ENCODE measurements at regions not wholly inside any gene's neighbourhood (a gene's known extent, or its start where the extent isn't known, plus 50 kb on each side); places are given as distances from the start of the nearest gene placed in this dataset.
A peak's percentile ranks its signal among the peaks of the same experiment; 100 is the strongest.
"Not testable (repeated sequence)": the region's sequence is repeated elsewhere in the genome, so short reads cannot be mapped to it uniquely, and the experiment has no call there.

GRCh38 chr12:92394895-92395294 is 249.2 kb upstream of the BTG1 start:
- DNase-seq = no peak

- DNase-seq = no peak
These were observed 247.9 kb upstream of the BTG1 start for GRCh38 chr12:92393504-92393903.

DNA sequence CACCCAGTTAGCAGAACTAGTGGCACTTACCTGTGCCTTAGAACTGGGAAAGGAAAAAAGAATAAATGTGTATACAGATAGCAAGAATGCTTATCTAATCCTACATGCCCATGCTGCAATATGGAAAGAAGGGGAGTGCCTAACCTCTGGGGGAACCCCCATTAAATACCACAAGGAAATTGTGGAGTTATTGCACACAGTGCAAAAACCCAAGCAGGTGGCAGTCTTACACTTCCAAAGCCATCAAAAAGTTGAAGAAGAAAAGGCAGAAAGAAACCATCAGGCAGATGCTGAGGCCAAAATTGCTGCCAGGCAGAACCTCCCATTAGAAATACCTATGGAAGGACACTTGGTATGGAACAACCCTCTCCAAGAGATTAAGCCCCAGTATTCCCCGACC is 246.1 kb upstream of the BTG1 start:
- not testable (repeated sequence) for DNase-seq

DNA sequence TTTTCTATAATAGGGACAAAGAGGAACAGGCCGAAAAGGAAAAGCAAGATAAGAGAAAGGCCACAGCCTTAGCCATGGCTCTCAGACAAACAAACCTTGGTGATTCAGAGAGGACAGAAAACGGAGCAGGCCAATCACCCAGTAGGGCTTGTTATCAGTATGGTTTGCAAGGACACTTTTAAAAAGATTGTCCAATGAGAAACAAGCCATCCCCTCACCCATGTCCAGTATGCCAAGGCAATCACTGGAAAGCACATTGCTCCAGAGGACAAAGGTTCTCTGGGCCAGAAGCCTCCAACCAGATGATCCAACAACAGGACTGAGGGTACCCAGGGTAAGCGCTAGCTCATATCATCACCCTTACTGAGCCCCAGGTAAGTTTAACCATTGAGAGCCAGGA is 243.8 kb upstream of the BTG1 start:
- no peak for DNase-seq

GRCh38 chr12:92385296-92385695 is 239.7 kb upstream of the BTG1 start:
- DNase-seq = no peak

DNA sequence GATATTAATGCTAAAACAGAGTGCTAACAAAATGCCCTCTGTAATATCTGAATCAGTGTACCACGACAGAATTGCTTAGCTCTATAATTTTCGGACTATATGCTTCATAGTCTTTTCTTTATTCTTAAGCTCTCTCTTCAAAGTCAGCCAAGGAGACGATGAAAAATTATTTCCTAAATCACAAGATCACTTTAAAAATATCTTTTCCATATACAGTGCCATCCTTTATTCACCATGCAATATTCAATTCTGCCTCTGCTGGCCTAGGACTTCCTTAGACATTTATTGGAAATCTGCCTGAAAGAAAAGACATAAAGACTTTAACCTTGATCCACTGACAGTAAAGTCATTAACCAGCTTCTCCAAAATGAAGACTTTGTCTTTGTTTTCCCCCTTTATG is 238.9 kb upstream of the BTG1 start:
- no peak for DNase-seq

GRCh38 chr12:92382383-92382878 is 236.8 kb upstream of the BTG1 start:
- DNase-seq = no peak

DNA sequence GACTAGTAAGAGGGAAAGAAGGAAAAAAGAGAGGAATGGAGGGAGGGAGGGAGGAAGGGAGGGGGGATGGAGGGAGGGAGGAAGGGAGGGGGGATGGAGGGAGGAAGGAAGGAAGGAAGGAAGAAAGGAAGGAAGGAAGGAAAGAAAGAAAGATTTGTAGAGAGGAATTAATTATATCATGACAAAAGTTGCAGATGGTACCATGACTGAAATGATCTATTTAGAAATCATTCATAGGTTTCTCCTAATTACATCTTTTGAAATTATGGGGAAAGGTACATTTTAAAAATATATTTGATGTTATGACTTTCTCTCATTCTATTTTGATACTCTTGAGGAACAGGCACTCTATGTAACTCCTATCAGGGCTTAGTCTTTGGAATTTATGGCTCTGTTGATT is 236.2 kb upstream of the BTG1 start:
- no peak for DNase-seq

DNA sequence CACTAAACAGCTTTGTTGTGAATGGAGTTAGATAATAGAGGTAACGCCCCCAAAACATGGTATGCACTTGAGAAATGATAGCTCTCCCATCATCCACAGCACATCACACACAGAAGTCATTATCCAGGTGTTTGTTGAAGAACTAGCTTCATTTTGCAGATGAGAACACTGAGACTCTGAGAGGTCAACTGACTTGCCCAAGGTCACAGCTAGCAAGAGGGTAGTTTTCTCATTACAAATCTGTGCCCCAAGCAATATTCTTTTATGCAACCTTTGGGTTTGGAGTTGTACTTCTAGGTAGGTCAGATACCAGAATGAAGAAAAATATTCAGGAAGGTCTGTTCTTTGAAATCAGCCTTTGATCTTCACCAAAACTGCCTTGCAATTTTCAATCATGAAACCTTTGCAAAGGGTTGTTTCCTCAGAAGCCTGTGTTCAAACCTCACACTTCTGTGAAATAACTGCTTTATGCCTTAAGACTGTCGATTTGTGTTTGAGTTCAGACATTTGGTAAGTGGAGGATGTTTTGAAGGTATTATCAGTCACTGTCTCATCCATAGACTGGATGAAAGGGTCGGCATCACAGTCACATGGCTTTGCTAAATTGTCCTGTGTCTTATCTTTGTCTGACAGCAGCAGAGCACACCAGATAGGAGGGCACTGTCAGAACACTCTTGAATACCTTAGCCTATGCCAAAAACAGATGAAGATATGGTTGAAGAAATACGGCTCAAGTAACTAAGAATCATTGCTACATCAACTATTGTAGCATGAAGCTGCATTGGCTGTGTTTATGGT is 233.2 kb upstream of the BTG1 start:
- no peak for DNase-seq

GRCh38 chr12:92375504-92375903 is 229.9 kb upstream of the BTG1 start:
- not testable (repeated sequence) for DNase-seq

GRCh38 chr12:92370828-92371227 is 225.2 kb upstream of the BTG1 start:
- DNase-seq = no peak

GRCh38 chr12:92369636-92370035 is 224.0 kb upstream of the BTG1 start:
- no peak for DNase-seq

DNA sequence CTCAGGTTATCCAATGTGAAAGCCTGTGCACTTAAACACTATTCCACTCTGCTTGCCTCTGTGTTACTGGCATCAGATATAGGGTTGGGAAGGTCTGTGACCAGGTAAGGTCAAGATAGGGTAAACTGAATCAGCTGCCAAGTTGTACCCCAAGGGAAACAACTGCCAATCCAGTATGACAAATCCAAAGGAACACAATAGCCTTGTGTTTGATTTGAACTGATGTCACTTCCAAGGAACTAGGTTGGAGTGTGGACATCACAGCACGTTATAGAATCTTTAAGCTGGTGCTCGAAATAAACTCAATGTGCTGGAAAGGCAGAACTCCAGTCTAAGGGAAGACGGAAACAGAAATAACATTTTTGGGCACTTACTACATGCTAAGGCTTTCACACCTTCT is 223.4 kb upstream of the BTG1 start:
- DNase-seq = no peak

DNA sequence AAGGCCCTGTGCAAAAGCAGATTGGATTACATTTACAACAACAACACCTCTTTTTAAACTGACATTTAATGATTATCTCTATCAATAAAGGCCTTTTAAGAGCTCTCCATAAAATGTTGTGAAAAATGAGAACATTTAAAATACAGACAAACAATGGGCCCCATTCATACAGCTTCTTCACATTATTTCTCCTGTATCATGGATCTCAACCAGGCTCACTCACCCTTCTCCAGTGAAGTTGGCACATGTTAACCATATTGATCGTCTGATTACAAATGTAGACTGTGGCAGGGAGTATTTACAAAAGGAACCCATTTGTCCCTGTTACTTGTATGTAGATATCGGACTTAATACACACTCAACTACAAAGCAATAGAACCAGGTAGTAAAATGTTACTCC is 220.2 kb upstream of the BTG1 start:
- no peak for DNase-seq

GRCh38 chr12:92365333-92365732 is 219.7 kb upstream of the BTG1 start:
- DNase-seq = no peak

GRCh38 chr12:92363295-92364146 is 217.9 kb upstream of the BTG1 start:
- peak; percentile 46 for DNase-seq

DNA sequence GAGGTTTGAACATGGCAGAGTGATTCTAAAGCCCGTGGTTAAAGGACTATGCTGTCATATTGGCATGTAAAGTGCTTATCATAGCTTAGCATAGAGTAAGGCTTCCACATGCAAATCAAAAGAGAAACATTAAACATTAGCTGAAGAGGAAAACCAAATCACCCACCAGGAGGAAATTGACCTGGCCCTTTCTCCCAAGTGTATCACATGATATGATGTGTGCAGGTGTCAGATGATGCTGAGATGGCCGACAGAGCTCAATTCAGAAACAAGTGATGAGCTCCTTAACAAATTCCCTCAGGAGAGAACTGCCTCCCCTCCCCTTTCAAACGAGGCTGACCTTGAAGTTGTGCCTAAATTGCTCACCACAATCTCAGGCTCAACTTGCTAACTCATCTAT is 217.1 kb upstream of the BTG1 start:
- DNase-seq = no peak

DNA sequence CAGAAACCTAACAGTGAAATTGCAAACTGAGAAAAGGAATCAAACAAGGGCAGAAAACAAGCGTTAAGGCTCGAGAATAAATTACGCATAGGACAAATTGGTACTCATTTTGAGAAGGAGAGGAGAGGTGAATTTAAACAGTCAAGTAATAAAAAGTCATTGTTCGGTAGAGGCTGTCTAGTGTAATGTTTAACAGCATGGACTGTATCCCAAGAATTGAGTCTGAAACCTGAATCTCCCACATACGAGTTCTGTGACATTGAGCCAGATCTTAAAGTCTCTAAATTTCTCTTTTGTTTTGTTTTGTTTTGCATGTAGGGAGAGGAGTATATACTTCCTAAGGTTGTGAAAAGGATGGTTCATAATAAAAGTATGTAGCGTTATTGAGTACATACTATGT is 216.5 kb upstream of the BTG1 start:
- peak; percentile 20 for DNase-seq

GRCh38 chr12:92360543-92360942 is 214.9 kb upstream of the BTG1 start:
- DNase-seq = no peak

GRCh38 chr12:92359581-92360209 is 214.0 kb upstream of the BTG1 start:
- DNase-seq = no peak

DNA sequence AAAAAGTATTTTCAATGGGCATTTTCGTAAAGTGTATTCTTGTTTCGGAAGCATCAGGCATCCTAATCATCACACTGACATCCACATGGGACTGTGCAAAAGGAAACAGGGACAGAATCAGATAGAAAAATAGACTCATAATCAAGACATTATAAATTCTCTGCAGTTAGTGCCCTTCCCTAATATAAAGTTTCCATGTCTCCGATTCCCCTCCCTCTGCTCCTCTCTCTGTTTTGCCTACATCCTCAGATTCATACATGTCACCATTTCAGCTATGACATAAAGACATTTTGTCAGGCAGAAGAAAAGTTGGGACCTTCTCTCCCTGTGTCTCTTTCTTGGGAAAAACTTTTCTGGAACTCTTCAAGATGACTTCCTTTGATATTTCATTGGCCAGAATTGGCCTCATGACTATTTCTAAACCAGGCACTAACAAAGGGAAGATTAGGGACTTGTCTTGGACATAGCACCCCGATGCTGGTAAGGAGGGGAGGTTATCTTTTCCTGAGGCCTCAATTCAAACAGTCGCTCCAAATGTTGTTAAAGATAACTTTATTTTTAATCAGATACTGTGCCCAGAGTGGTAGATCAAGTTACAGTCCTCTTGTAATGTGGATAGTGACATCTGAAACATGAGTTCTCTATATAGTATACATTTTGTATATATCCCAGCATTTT is 212.1 kb upstream of the BTG1 start:
- no peak for DNase-seq

DNA sequence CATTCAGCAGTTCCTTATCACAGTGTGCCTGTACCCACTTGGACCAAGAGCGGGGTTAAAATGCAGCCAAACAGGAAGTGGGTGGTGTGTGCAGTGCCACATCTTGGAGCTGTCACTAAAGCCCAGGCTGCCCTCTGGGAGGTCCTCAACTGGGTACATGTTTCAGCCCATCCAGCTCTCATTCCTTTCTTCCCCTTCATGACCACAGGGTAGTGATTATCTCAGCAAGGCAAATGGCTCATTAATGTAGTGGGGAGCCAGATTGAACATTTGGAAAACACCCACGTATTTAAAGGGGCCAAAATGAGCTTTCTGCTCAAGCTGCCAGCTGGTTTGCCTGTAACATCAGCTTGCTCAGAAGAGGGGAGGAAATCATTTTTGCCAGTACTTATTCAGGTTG is 210.8 kb upstream of the BTG1 start:
- no peak for DNase-seq

All from left kidney (tissue), 1 donor.